ENCODE measurements at regions not wholly inside any gene's neighbourhood (a gene's known extent, or its start where the extent isn't known, plus 50 kb on each side); places are given as distances from the start of the nearest gene placed in this dataset.
"Not testable (repeated sequence)": the region's sequence is repeated elsewhere in the genome, so short reads cannot be mapped to it uniquely, and the experiment has no call there.

- DNase-seq: peak; percentile 69
Observed at GRCh38 chr12:5268424-5269210, 163.3 kb upstream of the NTF3 start.

- no peak for DNase-seq
Observed at GRCh38 chr12:5269846-5270245, 162.1 kb upstream of the NTF3 start.

GRCh38 chr12:5272018-5272785, 159.7 kb upstream of the NTF3 start:
- no peak for DNase-seq

DNA sequence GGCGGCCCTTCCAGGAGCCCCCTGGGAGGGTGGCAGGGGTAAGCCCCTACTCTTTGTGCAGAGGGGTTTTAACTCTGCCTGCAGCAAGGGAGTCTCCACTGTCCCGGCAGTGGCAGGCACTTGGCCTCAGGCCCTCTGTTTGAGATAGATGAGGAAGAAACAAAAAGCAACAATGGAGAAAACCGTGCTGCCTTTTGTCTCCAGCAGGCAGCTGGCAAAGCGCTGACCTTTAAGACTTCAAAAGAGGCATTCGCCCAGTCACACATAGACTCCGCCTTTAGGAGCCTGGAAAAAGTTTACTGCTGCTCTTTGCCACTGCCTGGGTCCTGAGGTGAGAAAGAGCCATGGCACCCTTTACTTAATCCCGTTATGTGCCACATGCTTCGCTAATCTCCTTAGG, 158.2 kb upstream of the NTF3 start:
- DNase-seq: peak; percentile 55

GRCh38 chr12:5276327-5276880, 155.5 kb upstream of the NTF3 start:
- no peak for DNase-seq

DNA sequence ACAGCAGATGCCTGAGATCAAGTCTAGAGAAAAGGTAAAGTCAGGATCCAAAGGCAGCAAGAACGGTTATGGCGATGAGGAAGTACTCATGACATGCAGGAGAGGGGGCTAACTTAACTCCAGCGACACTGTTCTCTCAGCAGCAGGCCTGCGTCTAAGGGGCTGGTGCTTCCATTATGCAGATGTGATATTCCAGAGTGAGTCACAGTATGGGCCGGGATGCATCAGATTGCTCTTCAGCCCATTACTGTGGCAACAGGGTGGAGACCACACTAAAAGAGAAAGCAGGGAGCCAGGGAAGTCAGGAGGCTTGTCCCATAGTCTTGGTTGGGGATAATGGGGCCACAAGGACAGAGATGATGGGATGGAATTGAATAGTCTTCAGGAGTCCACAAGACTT, 151.8 kb upstream of the NTF3 start:
- no peak for DNase-seq

- not testable (repeated sequence) for DNase-seq
Observed at GRCh38 chr12:5290368-5290767, 141.5 kb upstream of the NTF3 start.

DNA sequence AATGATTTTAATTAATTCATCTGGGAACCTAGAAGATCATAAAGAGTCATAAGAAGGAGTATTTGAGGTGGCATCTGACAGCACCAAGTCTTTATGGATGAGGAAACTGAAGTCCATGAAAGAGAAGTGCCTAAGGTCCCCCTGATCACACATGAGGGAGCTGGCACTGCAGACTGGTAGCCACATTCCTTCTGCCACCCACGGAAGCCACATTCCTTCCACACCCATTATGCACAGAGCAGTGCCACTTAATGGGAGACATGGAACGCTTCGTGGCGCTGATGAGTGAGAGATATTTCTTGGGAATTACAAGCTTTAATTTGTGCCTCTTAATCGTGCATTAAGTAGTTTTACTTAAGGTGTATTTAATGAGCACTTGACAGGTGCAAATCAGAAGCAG, 139.3 kb upstream of the NTF3 start:
- DNase-seq: no peak

GRCh38 chr12:5293773-5294172, 138.1 kb upstream of the NTF3 start:
- DNase-seq: no peak

DNA sequence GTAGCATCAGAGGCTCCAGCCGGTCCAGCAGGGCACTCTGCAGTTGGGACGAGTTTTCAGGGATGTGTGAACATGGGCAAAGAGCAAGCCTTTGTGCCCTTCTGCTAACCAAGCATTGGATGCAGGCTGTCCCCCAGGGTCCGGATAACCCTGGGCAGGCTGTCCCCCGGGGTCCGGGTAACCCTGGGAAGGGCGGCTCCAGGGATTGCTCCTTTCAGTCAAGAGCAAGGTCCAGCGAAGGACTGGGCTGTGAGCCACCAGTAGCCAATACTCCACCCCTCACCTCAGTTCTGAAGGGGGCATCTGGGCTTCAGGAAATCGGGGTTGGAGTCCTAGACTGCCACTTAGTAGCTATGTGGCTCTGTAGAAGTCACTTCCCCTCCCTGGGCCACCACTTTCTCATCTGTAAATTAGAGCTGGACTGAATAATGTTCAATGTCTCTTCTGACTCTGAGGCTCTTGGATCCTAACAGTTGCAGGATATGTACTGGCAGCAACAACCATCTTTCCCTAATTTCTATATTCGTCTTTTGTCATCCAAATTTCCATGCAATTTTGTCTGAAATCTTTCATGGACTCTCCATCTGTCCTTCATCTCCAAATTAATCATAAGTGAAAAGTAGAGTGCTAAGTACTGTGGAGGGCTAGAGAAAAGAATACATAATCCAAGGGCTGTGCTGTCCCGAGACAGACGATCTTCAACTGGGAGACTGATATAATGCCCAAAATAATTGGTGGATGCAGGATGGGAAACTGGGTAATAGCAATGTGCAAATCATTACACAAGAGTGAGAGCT, 137.4 kb upstream of the NTF3 start:
- DNase-seq: no peak

GRCh38 chr12:5295151-5295550, 136.8 kb upstream of the NTF3 start:
- no peak for DNase-seq

DNA sequence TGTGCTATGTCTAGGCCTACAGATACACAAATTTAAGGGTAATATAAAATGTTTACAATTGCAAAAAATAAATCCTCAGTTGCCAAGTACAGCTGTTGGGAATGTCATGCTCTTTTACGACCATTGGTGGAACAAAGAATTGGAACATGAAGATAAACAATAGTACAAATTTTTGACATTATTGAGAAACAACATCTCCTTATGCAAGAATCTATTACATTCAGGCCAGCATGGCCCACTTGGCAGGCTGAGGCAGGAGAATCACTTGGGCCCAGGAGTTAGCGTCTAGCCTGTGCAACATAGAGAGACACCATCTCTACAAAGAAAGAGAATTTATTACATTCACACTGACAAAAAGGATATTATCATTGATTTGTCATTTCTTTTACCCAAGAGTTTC, 135.9 kb upstream of the NTF3 start:
- DNase-seq: no peak

DNA sequence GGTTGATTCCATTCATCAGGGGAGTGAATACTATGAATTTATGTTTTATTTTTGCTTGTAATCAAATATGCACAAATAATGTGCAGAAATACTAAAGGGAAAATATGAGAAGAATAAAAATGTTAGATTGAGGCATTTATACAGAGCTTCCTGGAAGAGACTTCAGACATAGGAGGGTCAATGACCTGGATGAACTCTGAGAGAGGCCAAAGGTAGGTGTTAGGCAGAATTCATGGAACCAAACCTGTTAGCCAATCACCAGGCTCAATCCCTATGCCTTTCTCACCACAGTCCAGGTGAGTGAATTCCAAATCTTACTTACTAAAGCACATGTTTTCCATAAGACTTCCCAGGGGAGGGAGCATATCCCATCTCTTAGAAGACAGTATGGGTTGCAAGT, 130.4 kb upstream of the NTF3 start:
- DNase-seq: no peak

DNA sequence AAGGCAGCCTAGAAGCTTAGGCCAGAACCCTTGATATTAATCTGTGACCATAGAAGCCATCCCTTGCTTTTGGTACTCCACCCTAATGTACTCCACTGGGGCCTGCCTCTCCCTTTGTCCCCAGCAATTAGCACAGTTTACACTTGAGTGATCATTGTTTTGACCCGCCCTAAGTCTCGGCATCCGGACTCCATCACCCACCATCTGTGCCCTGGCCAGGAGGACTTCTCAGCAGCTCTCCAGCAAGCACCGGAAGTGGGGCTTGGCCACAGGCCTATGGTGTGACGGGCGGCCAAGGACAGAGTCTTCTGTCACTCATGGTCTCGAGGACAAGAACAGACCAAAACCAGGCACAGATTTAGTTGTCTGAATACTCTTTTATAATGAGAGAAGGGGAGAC, 126.5 kb upstream of the NTF3 start:
- no peak for DNase-seq

DNA sequence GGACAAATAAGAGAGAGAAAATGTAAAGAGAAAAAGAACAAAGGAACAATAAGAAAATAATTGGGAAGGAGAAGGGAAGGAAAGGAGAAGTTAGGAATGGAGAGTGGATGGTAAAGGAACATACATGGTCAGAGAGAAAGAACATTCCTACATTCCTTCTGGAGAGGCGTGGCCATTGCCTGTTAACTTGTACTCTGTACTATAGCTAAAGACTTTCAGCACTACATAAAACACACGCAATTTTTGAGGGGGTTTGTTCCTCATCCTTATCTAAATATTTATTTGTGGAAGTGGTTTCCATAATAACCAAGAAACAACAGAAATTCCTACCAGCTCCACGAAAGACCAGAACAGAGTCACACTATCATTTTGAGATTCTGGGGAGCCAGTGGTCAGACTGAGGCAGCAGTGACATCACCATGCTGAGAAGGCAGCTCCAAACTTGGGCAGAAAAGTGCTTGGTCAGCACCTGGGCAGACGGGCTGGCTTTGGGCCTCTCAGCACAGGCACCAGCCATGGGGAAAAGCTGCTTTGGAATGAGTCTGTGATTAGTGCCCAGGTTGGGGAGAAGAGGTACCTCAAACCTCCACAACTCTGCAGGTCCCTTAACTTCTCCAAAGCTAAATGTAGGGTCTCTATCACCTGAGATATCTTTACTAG, 125.9 kb upstream of the NTF3 start:
- no peak for DNase-seq

DNA sequence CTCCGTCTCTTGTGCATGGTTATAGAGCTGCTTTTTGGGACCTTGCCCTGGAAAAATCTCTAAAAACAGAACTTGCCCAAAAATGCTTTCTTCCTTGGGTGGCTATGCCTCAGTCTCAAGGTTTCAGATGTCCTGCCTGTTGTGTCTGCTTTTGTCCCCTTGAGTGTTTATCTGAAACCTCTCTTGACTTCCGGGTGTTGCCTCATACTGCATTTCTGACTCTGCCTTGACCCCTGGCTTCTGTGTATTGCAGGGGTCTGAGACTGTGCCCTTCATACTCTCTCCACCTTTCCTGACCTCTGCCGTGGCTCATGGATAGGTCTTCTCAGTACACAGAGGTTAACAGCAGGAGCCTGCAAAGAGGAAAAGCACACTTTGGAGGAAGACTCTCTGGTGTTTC, 124.8 kb upstream of the NTF3 start:
- DNase-seq: no peak

GRCh38 chr12:5308216-5308615, 123.7 kb upstream of the NTF3 start:
- no peak for DNase-seq

- no peak for DNase-seq
Observed at GRCh38 chr12:5308996-5309395, 122.9 kb upstream of the NTF3 start.

DNA sequence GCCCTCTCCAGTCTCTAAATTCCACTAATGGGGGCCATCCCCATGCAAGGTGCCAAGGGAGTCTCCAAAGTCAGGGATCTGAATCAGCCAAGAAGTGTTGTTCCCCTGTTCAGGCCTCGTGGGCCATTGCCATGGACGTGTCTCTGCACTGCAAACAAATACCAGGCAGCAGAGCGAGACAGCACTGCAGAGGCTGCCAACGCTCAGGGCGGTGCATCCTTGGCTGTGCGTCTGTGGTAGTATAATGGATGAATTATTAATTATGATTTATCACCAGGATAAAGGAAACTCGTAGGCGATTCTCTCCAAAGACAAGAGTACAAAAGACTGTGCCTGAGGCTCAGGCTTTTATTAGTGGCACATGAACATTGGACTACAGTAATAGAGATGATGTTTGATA, 122.3 kb upstream of the NTF3 start:
- no peak for DNase-seq

DNA sequence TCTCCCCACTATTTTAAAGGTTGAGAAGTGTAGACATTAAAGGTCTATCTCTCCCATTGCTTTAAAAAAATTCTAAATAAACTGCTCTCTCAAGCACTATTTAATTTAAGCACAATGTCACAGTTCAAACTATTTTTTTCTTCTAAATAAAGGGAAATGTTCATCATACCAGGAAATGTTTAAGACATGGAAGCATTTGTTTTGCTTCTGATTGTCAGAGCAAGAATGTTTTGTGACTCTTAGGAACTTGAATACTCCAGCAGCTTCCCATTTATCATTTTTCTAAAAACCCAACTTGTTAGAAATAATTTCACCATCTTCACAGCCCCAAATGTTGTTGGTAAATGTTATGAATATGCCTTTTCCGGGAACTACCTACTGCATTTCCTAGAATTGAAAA, 121.8 kb upstream of the NTF3 start:
- DNase-seq: no peak

GRCh38 chr12:5317556-5317955, 114.4 kb upstream of the NTF3 start:
- no peak for DNase-seq

- DNase-seq: no peak
Observed at GRCh38 chr12:5318874-5319273, 113.0 kb upstream of the NTF3 start.
